ENCODE measurements at regions not wholly inside any gene's neighbourhood (a gene's known extent, or its start where the extent isn't known, plus 50 kb on each side); places are given as distances from the start of the nearest gene placed in this dataset.

GRCh38 chr5:93072831-93073459, 508.1 kb downstream of the NR2F1-AS1 start:
- no peaks in the 10 kb centered on the region for H3K27me3 ChIP-seq (ENCODE audit: control insufficient read depth, insufficient read depth, low read length)
- no peaks in the 10 kb centered on the region for H3K9me3 ChIP-seq (ENCODE audit: control insufficient read depth, insufficient read depth, low read length)
- DNase-seq (ENCODE audit: low read depth in 4 of 6, low spot score in 6 of 6), result no peak
- WGBS (ENCODE audit: insufficient coverage), result no CpG with 5 or more reads among the region's 3 CpGs
- H3K27ac ChIP-seq (ENCODE audit: low read depth, low read length), result no peak overlapping the region
- no peaks in the 10 kb centered on the region for H3K36me3 ChIP-seq (ENCODE audit: control insufficient read depth, insufficient read depth, low read length)
- H3K4me3 ChIP-seq (ENCODE audit: low read depth, low read length), result no peak overlapping the region
- no peaks in the 10 kb centered on the region for H3K4me1 ChIP-seq (ENCODE audit: control insufficient read depth, insufficient read depth, low read length)

GRCh38 chr5:93071710-93072109, 509.3 kb downstream of the NR2F1-AS1 start:
- Histone ChIP-seq H3K4me1 (ENCODE audit: control insufficient read depth, insufficient read depth, low read length) (no peaks in the 10 kb centered on the region), H3K27ac (ENCODE audit: low read depth, low read length) (no peak overlapping the region), H3K36me3 (ENCODE audit: control insufficient read depth, insufficient read depth, low read length) (no peaks in the 10 kb centered on the region), H3K4me3 (ENCODE audit: low read depth, low read length) (no peak overlapping the region), H3K9me3 (ENCODE audit: control insufficient read depth, insufficient read depth, low read length) (no peaks in the 10 kb centered on the region), H3K27me3 (ENCODE audit: control insufficient read depth, insufficient read depth, low read length) (no peaks in the 10 kb centered on the region)
- no CpG with 5 or more reads among the region's 1 CpG for WGBS (ENCODE audit: insufficient coverage)
- DNase-seq (ENCODE audit: low read depth in 4 of 6, low spot score in 6 of 6), result no peak

GRCh38 chr5:93070938-93071337, 510.1 kb downstream of the NR2F1-AS1 start:
- DNase-seq (ENCODE audit: low read depth in 4 of 6, low spot score in 6 of 6), result no peak
- Histone ChIP-seq H3K9me3 (ENCODE audit: control insufficient read depth, insufficient read depth, low read length) (no peaks in the 10 kb centered on the region), H3K36me3 (ENCODE audit: control insufficient read depth, insufficient read depth, low read length) (no peaks in the 10 kb centered on the region), H3K27me3 (ENCODE audit: control insufficient read depth, insufficient read depth, low read length) (no peaks in the 10 kb centered on the region), H3K27ac (ENCODE audit: low read depth, low read length) (no peak overlapping the region), H3K4me1 (ENCODE audit: control insufficient read depth, insufficient read depth, low read length) (no peaks in the 10 kb centered on the region), H3K4me3 (ENCODE audit: low read depth, low read length) (no peak overlapping the region)
- 79% methylated on average over 4 of the region's 6 CpGs for WGBS (ENCODE audit: insufficient coverage)

- H3K27ac ChIP-seq (ENCODE audit: low read depth, low read length), result no peak overlapping the region
- WGBS (ENCODE audit: insufficient coverage), result no CpG with 5 or more reads among the region's 2 CpGs
- no peak overlapping the region for H3K4me3 ChIP-seq (ENCODE audit: low read depth, low read length)
These were observed 511.7 kb downstream of the NR2F1-AS1 start for GRCh38 chr5:93069276-93069675.

DNA sequence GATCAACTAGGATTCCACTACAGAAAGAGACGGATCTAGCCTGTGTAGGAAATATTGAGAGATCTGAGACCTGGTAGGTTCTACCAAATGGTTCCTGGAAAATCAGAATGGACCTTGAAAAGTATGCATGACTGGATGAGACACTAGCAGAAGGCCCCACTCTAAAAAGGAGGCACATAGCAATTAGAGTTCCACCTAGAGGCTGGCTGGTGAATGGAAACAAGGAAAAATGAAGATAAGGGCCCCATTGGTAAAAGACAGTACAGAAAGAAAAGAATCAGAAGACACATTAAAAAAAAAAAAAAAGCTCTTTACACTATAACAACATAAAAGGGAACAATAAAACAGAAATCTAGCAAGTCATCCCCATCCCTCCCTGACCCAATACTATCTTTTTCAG, 518.5 kb downstream of the NR2F1-AS1 start:
- Histone ChIP-seq H3K36me3 (ENCODE audit: control insufficient read depth, insufficient read depth, low read length) (no peaks in the 10 kb centered on the region), H3K4me1 (ENCODE audit: control insufficient read depth, insufficient read depth, low read length) (no peaks in the 10 kb centered on the region), H3K9me3 (ENCODE audit: control insufficient read depth, insufficient read depth, low read length) (no peaks in the 10 kb centered on the region), H3K27me3 (ENCODE audit: control insufficient read depth, insufficient read depth, low read length) (no peaks in the 10 kb centered on the region), H3K4me3 (ENCODE audit: low read depth, low read length) (no peak overlapping the region), H3K27ac (ENCODE audit: low read depth, low read length) (no peak overlapping the region)
- no CpG with 5 or more reads among the region's 1 CpG for WGBS (ENCODE audit: insufficient coverage)
- no peak for DNase-seq (ENCODE audit: low read depth in 4 of 6, low spot score in 6 of 6)

More at GRCh38 chr5:93069276-93069675, 511.7 kb downstream of the NR2F1-AS1 start:
- H3K9me3 ChIP-seq (ENCODE audit: control insufficient read depth, insufficient read depth, low read length), result no peaks in the 10 kb centered on the region
- DNase-seq (ENCODE audit: low read depth in 4 of 6, low spot score in 6 of 6), result no peak
- H3K4me1 ChIP-seq (ENCODE audit: control insufficient read depth, insufficient read depth, low read length), result no peaks in the 10 kb centered on the region
- no peaks in the 10 kb centered on the region for H3K36me3 ChIP-seq (ENCODE audit: control insufficient read depth, insufficient read depth, low read length)
- H3K27me3 ChIP-seq (ENCODE audit: control insufficient read depth, insufficient read depth, low read length), result no peaks in the 10 kb centered on the region

- Histone ChIP-seq H3K4me3 (ENCODE audit: low read depth, low read length) (no peak overlapping the region), H3K9me3 (ENCODE audit: control insufficient read depth, insufficient read depth, low read length) (no peaks in the 10 kb centered on the region), H3K36me3 (ENCODE audit: control insufficient read depth, insufficient read depth, low read length) (no peaks in the 10 kb centered on the region), H3K27ac (ENCODE audit: low read depth, low read length) (no peak overlapping the region), H3K4me1 (ENCODE audit: control insufficient read depth, insufficient read depth, low read length) (no peaks in the 10 kb centered on the region), H3K27me3 (ENCODE audit: control insufficient read depth, insufficient read depth, low read length) (no peaks in the 10 kb centered on the region)
- no peak for DNase-seq (ENCODE audit: low read depth in 4 of 6, low spot score in 6 of 6)
These were observed 522.7 kb downstream of the NR2F1-AS1 start for GRCh38 chr5:93058309-93058708.

- no CpG with 5 or more reads among the region's 2 CpGs for WGBS (ENCODE audit: insufficient coverage)
These were observed 523.7 kb downstream of the NR2F1-AS1 start for GRCh38 chr5:93057311-93057710.

DNA sequence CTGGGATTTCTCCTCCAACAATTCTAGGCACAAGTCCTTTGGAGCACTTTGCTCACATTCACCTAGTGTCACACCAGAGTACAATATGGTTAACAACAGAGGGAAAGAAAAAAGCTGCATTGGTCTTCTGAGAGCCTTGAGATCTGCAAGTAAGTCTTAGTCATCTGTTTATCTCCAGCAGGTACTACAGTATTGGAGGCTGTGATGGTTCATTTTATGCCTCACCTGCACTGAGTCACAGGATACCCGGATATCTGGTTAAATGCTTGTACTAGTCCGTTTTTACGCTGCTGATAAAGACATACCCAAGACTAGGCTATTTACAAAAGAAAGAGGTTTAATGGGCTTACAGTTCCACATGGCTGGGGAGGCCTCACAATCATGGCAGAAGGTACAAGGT, 525.0 kb downstream of the NR2F1-AS1 start:
- no peaks in the 10 kb centered on the region for H3K4me1 ChIP-seq (ENCODE audit: control insufficient read depth, insufficient read depth, low read length)
- no peak for DNase-seq (ENCODE audit: low read depth in 4 of 6, low spot score in 6 of 6)
- H3K9me3 ChIP-seq (ENCODE audit: control insufficient read depth, insufficient read depth, low read length), result no peaks in the 10 kb centered on the region
- WGBS (ENCODE audit: insufficient coverage), result no CpG with 5 or more reads among the region's 3 CpGs
- no peaks in the 10 kb centered on the region for H3K36me3 ChIP-seq (ENCODE audit: control insufficient read depth, insufficient read depth, low read length)
- no peak overlapping the region for H3K4me3 ChIP-seq (ENCODE audit: low read depth, low read length)
- no peaks in the 10 kb centered on the region for H3K27me3 ChIP-seq (ENCODE audit: control insufficient read depth, insufficient read depth, low read length)
- no peak overlapping the region for H3K27ac ChIP-seq (ENCODE audit: low read depth, low read length)

More at GRCh38 chr5:93057311-93057710, 523.7 kb downstream of the NR2F1-AS1 start:
- no peak for DNase-seq (ENCODE audit: low read depth in 4 of 6, low spot score in 6 of 6)
- H3K4me1 ChIP-seq (ENCODE audit: control insufficient read depth, insufficient read depth, low read length), result no peaks in the 10 kb centered on the region
- no peak overlapping the region for H3K4me3 ChIP-seq (ENCODE audit: low read depth, low read length)
- H3K27ac ChIP-seq (ENCODE audit: low read depth, low read length), result no peak overlapping the region
- no peaks in the 10 kb centered on the region for H3K36me3 ChIP-seq (ENCODE audit: control insufficient read depth, insufficient read depth, low read length)
- H3K27me3 ChIP-seq (ENCODE audit: control insufficient read depth, insufficient read depth, low read length), result no peaks in the 10 kb centered on the region
- no peaks in the 10 kb centered on the region for H3K9me3 ChIP-seq (ENCODE audit: control insufficient read depth, insufficient read depth, low read length)

DNA sequence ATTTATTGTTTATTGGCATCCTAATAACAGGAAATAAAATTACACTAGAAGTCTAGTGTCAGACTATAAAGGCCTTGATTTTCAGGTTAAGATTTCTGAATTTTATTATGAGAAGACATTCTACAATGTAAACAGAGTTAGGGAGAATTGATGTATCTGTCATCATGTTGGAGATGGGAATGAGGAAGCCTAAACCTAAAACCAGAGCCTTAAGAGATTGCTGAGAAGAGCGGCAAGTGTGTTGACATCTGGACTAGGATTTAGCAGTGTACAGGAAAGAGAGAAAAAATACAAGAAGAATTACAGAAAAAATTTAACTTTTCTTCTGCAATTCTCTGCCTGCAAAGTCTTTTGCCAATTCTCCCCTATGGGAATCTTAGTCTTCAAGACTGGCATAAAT, 525.5 kb downstream of the NR2F1-AS1 start:
- Histone ChIP-seq H3K27ac (ENCODE audit: low read depth, low read length) (no peak overlapping the region), H3K27me3 (ENCODE audit: control insufficient read depth, insufficient read depth, low read length) (no peaks in the 10 kb centered on the region), H3K4me1 (ENCODE audit: control insufficient read depth, insufficient read depth, low read length) (no peaks in the 10 kb centered on the region), H3K9me3 (ENCODE audit: control insufficient read depth, insufficient read depth, low read length) (no peaks in the 10 kb centered on the region), H3K36me3 (ENCODE audit: control insufficient read depth, insufficient read depth, low read length) (no peaks in the 10 kb centered on the region), H3K4me3 (ENCODE audit: low read depth, low read length) (no peak overlapping the region)
- WGBS (ENCODE audit: insufficient coverage), result no CpG with 5 or more reads among the region's 1 CpG
- no peak for DNase-seq (ENCODE audit: low read depth in 4 of 6, low spot score in 6 of 6)

DNA sequence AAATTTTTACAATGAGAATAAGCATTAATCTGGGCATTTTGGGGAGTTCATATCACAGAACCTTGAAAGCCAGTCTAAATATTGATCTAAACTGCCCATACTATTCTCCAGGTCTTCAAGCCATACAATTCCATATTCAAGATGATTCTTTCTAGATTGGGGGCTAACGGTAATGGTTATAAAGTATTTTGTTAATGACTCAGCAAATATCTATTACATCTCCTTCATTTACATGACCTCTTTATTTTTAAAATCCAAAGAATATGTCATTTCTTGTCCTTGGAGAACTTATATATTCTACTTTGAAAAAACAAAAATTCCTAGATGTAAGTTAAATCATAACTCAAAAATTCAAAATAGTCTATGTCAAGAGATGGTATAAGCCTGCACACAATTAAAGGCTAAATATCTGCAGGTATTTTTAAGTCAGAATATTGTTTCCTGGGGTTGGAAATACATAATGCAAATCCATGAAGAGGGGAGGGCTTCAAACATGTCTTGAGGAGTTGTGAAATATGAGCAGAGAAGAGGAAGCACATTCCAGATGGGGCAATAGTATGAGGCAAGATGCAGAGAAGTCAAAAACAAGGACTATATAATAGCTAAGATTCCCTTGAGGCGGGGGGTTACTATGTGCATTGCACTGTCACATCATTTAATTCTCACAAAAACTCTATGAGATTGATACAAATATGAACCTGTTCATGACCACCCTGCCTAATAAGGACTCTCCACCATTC, 526.4 kb downstream of the NR2F1-AS1 start:
- Histone ChIP-seq H3K36me3 (ENCODE audit: control insufficient read depth, insufficient read depth, low read length) (no peaks in the 10 kb centered on the region), H3K4me1 (ENCODE audit: control insufficient read depth, insufficient read depth, low read length) (no peaks in the 10 kb centered on the region), H3K27me3 (ENCODE audit: control insufficient read depth, insufficient read depth, low read length) (no peaks in the 10 kb centered on the region), H3K4me3 (ENCODE audit: low read depth, low read length) (no peak overlapping the region), H3K27ac (ENCODE audit: low read depth, low read length) (no peak overlapping the region), H3K9me3 (ENCODE audit: control insufficient read depth, insufficient read depth, low read length) (no peaks in the 10 kb centered on the region)
- no peak for DNase-seq (ENCODE audit: low read depth in 4 of 6, low spot score in 6 of 6)
- WGBS (ENCODE audit: insufficient coverage), result no CpG with 5 or more reads among the region's 2 CpGs
